ENCODE measurements at regions not wholly inside any gene's neighbourhood (a gene's known extent, or its start where the extent isn't known, plus 50 kb on each side); places are given as distances from the start of the nearest gene placed in this dataset.

DNA sequence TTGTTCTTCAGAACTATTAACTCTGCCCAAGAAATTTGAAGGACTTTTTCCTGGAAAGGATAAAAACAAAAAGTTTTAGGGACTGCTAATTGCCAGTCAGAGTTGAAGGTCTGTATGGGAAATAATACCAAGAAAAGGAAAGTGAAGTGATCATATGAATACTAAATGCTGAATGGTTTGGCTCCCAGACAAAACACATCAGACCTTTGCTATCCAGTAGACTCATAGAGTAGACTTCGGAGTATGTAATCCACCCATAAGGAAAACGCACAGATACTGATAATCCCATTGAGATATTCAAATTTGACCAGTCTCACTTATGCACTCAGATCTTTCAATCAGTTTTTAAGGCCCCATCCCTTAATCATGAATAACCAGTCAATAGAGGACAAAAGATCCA, 319.0 kb upstream of the PTGER4 start:
- H3K4me3 ChIP-seq (ENCODE audit: low read length, poor library complexity, severe bottlenecking): no peak overlapping the region
- H3K27me3 ChIP-seq (ENCODE audit: insufficient read depth, low read length, poor library complexity, severe bottlenecking): no peaks in the 10 kb centered on the region
- no peaks in the 10 kb centered on the region for H4K20me1 ChIP-seq (ENCODE audit: insufficient read depth, low read length, poor library complexity, severe bottlenecking)
- TF ChIP-seq EZH2phosphoT487 (IDR thresholded peaks at IDR 0.05; ENCODE audit: borderline replicate concordance): no peak
- TF ChIP-seq, protein P1, sequence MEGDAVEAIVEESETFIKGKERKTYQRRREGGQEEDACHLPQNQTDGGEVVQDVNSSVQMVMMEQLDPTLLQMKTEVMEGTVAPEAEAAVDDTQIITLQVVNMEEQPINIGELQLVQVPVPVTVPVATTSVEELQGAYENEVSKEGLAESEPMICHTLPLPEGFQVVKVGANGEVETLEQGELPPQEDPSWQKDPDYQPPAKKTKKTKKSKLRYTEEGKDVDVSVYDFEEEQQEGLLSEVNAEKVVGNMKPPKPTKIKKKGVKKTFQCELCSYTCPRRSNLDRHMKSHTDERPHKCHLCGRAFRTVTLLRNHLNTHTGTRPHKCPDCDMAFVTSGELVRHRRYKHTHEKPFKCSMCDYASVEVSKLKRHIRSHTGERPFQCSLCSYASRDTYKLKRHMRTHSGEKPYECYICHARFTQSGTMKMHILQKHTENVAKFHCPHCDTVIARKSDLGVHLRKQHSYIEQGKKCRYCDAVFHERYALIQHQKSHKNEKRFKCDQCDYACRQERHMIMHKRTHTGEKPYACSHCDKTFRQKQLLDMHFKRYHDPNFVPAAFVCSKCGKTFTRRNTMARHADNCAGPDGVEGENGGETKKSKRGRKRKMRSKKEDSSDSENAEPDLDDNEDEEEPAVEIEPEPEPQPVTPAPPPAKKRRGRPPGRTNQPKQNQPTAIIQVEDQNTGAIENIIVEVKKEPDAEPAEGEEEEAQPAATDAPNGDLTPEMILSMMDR (conservative IDR thresholded peaks at IDR 0.05; ENCODE audit: low read length): no peak
- no peaks in the 10 kb centered on the region for H3K4me1 ChIP-seq (ENCODE audit: insufficient read depth, low read length, poor library complexity, severe bottlenecking)
- no peak overlapping the region for H2AFZ ChIP-seq (ENCODE audit: low read length)
- no peak overlapping the region for H3K4me2 ChIP-seq (ENCODE audit: low read depth, low read length, poor library complexity, severe bottlenecking)
- H3K36me3 ChIP-seq (ENCODE audit: insufficient read depth, low read length): no peaks in the 10 kb centered on the region
- no peaks in the 10 kb centered on the region for H3F3A ChIP-seq (ENCODE audit: low read depth)
- H3K9me3 ChIP-seq (ENCODE audit: insufficient read depth, low read depth, low read length): no peaks in the 10 kb centered on the region
- H3K9me2 ChIP-seq (replicated peaks; ENCODE audit: low read depth, low read length): no peaks in the 10 kb centered on the region
- no peaks in the 10 kb centered on the region for H3K79me2 ChIP-seq (ENCODE audit: insufficient read depth, low read length)
- H3K9ac ChIP-seq (ENCODE audit: low read depth, low read length, poor library complexity, severe bottlenecking): no peak overlapping the region

DNA sequence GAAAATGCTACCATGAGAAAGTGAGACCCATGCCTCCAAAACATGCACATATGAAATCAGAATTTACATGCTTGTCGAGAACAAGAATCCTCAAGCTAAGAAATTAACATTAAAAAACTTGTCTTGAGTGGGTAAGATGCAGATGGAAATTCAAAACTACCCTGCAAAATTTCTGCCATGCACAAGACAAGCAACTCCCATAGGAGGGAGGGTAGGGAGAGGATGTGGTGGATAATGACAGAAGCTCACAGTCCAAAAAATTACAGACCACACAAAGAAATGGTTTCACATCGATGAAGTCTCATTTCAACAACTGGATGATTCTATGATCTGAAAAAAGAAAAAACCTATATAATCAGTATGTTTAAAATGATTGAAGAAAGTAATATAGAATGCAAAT, 319.9 kb upstream of the PTGER4 start:
- H3K4me2 ChIP-seq (ENCODE audit: low read depth, low read length, poor library complexity, severe bottlenecking): no peak overlapping the region
- H2AFZ ChIP-seq (ENCODE audit: low read length): no peak overlapping the region
- no peaks in the 10 kb centered on the region for H3K4me1 ChIP-seq (ENCODE audit: insufficient read depth, low read length, poor library complexity, severe bottlenecking)
- H4K20me1 ChIP-seq (ENCODE audit: insufficient read depth, low read length, poor library complexity, severe bottlenecking): no peaks in the 10 kb centered on the region
- no peak overlapping the region for H3K9ac ChIP-seq (ENCODE audit: low read depth, low read length, poor library complexity, severe bottlenecking)
- H3F3A ChIP-seq (ENCODE audit: low read depth): no peaks in the 10 kb centered on the region
- H3K79me2 ChIP-seq (ENCODE audit: insufficient read depth, low read length): no peaks in the 10 kb centered on the region
- TF ChIP-seq EZH2phosphoT487 (IDR thresholded peaks at IDR 0.05; ENCODE audit: borderline replicate concordance): no peak
- TF ChIP-seq, protein P1 (conservative IDR thresholded peaks at IDR 0.05; ENCODE audit: low read length): no peak
- H3K27me3 ChIP-seq (ENCODE audit: insufficient read depth, low read length, poor library complexity, severe bottlenecking): no peaks in the 10 kb centered on the region
- H3K36me3 ChIP-seq (ENCODE audit: insufficient read depth, low read length): no peaks in the 10 kb centered on the region
- H3K9me3 ChIP-seq (ENCODE audit: insufficient read depth, low read depth, low read length): no peaks in the 10 kb centered on the region
- H3K4me3 ChIP-seq (ENCODE audit: low read length, poor library complexity, severe bottlenecking): no peak overlapping the region
- no peaks in the 10 kb centered on the region for H3K9me2 ChIP-seq (replicated peaks; ENCODE audit: low read depth, low read length)

- Histone ChIP-seq H2AFZ (ENCODE audit: low read length) (no peak overlapping the region), H3K9ac (ENCODE audit: low read depth, low read length, poor library complexity, severe bottlenecking) (no peak overlapping the region), H3K79me2 (ENCODE audit: insufficient read depth, low read length) (no peaks in the 10 kb centered on the region), H3K4me1 (ENCODE audit: insufficient read depth, low read length, poor library complexity, severe bottlenecking) (no peaks in the 10 kb centered on the region), H3K4me2 (ENCODE audit: low read depth, low read length, poor library complexity, severe bottlenecking) (no peak overlapping the region), H3F3A (ENCODE audit: low read depth) (no peaks in the 10 kb centered on the region), H4K20me1 (ENCODE audit: insufficient read depth, low read length, poor library complexity, severe bottlenecking) (no peaks in the 10 kb centered on the region), H3K27me3 (ENCODE audit: insufficient read depth, low read length, poor library complexity, severe bottlenecking) (no peaks in the 10 kb centered on the region), H3K9me2 (replicated peaks; ENCODE audit: low read depth, low read length) (no peaks in the 10 kb centered on the region), H3K36me3 (ENCODE audit: insufficient read depth, low read length) (no peaks in the 10 kb centered on the region), H3K9me3 (ENCODE audit: insufficient read depth, low read depth, low read length) (no peaks in the 10 kb centered on the region), H3K4me3 (ENCODE audit: low read length, poor library complexity, severe bottlenecking) (no peak overlapping the region)
- TF ChIP-seq EZH2phosphoT487 (IDR thresholded peaks at IDR 0.05; ENCODE audit: borderline replicate concordance): no peak
- TF ChIP-seq, protein P1 (conservative IDR thresholded peaks at IDR 0.05; ENCODE audit: low read length): no peak
Observed at GRCh38 chr5:40359093-40359492, 320.6 kb upstream of the PTGER4 start.

Measured in Loucy (cell line).